Activated CD4-positive, CD25-positive, alpha-beta regulatory T cell (primary cell): ENCODE measurements at regions not wholly inside any gene's neighbourhood (a gene's known extent, or its start where the extent isn't known, plus 50 kb on each side); places are given as distances from the start of the nearest gene placed in this dataset.
"Not testable (repeated sequence)": the region's sequence is repeated elsewhere in the genome, so short reads cannot be mapped to it uniquely, and the experiment has no call there.

ENCODE experiments used
- DNase-seq, 4 experiments: peaks; one replicate each; lab custom pipeline; 2025; lab: John Stamatoyannopoulos, UW

DNA sequence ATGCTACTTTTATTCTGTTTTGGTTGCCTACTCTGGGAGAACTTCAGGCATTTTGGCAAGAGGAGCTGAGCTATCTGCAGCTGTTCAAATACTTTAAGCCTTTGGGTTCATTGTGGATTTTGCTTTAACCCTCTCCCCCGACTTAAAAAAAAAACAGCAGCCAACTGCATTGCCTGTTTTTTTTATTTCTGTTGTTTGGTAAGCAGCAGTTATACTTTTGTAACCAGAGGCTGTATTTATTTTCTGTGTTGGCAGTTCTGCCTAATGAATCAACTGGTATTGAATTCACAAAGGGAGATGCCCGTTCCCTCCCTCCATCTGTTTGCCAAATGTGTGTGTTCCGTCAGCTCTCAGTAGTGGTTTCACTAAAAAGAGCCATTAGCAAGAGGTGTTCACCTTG is 484.0 kb downstream of the UTRN start:
- no peak for DNase-seq

GRCh38 chr6:144776031-144776819 is 491.1 kb downstream of the UTRN start:
- DNase-seq: no peak

DNA sequence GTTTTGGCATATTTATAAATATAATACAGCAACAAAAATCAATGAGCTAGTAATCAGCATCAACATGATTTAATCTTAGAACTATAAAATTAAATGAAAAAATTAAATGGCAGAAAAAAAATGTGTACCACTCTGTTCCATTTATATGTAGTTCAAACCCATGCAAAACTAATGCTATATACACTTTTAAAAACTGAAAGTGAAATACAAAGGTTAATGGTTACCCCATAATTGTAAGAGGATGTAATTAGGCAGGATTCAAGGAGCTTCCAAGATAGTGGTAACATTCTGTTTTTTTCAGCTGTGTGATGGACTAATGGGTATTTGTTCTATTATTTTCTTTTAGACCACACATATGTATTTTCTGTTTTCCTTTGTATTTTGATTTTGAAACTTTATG is 492.1 kb downstream of the UTRN start:
- no peak for DNase-seq

- no peak for DNase-seq
Measured at GRCh38 chr6:144778056-144778455, 492.9 kb downstream of the UTRN start.

- DNase-seq: no peak
Measured at GRCh38 chr6:144778773-144779492, 493.8 kb downstream of the UTRN start.

- DNase-seq: no peak
Measured at GRCh38 chr6:144781836-144782235, 496.7 kb downstream of the UTRN start.

- no peak for DNase-seq
Measured at GRCh38 chr6:144782634-144783033, 497.5 kb downstream of the UTRN start.

GRCh38 chr6:144785056-144785455 is 499.9 kb downstream of the UTRN start:
- no peak for DNase-seq

- no peak for DNase-seq
Measured at GRCh38 chr6:144786825-144787224, 501.7 kb downstream of the UTRN start.

GRCh38 chr6:144793744-144794143 is 508.6 kb downstream of the UTRN start:
- DNase-seq: no peak

DNA sequence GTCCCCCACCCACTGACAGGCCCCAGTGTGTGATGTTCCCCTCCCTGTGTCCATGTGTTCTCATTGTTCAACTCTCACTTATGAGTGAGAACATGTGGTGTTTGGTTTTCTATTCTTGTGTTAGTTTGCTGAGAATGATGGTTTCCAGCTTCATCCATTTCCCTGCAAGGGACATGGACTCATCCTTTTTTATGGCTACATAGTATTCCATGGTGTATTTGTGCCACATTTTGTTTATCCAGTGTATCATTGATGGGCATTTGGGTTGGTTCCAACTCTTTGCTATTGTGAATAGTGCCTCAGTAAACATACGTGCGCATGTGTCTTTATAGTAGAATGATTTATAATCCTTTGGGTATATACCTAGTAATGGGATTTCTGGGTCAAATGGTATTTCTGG is 509.9 kb downstream of the UTRN start:
- not testable (repeated sequence) for DNase-seq

DNA sequence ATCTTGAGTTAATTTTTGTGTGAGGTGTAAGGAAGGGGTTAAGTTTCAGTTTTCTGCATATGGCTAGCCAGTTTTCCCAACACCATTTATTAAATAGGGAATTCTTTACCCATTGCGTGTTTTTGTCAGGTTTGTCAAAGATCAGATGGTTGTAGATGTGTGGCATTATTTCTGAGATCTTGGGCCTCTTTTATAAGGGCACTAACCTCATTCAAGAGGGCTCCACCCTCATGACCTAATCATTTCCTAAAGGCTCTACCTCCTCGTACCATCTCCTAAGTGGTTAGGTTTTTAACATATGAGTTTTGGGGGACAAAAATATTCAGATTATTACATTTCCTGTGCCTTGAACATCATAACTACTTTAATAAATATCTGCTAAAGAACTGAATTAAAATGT is 510.9 kb downstream of the UTRN start:
- DNase-seq: no peak

DNA sequence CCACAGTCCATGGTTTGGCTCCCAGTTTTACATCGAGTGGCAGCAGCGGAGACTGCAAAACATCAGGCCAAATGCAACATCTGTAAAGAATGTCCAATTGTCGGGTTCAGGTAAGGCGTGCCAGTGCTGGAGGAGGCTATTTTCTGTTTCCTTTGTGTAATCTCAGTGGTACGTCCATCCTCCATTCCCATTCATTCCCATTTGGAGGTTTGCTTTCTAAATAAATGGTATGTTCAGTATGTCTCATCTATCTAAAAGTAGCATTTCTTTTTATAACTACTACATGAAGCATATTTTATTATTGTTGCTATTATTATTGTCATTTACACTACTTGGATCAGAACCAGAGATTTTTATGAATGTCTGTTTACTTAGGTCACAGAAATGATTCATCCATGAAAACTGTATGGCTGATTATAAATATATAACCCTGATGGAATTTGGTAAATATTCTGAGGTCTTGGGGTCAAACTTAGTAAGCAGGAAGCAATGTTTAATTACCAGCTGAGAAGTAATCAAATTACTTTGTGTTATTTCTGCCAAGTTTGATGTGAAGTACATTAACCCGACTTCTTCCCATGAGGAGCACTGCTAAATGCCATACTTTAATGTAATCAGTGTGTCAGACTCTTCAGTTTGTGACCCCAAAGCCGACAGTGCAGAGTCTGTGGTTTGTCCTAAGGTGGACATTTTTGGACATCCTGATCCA is 512.9 kb downstream of the UTRN start:
- no peak for DNase-seq

GRCh38 chr6:144804246-144804790 is 519.2 kb downstream of the UTRN start:
- no peak for DNase-seq

DNA sequence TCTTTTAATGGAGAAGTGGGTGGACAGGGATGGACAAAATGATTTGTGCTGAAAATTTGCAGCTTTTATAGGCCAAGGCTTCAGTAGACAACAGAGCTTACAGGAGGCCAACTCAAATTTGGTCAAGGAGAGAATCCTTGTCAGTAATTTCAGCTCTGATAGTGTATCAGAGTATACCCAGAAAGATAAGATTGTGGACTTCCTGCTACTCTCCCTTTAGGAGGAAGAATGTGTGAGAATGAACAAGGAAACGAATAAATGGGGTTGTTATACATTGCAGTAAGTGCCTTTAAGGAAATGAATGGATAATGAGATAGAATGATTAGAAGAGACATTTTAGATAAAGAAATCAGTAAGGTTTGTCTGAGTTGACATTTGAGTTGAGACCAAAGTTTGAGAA is 519.9 kb downstream of the UTRN start:
- no peak for DNase-seq

DNA sequence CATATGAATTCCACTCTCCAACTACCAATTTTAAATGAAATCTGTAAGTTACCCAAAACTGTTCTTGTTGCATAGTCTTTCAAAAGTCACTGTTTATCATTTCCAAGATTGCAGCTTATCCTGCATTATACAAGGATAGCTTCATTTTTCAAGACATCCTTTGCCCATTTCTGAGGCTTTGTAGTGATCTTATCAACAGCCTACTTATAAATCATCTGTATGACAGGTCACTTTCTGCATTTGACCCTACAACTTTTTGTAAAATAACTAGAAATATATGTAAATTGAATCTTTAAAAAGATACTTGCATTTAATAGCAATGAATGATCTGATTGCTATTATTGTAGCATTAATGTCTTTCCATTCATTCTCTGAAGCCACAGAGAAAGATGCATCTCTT is 521.1 kb downstream of the UTRN start:
- DNase-seq: no peak

DNA sequence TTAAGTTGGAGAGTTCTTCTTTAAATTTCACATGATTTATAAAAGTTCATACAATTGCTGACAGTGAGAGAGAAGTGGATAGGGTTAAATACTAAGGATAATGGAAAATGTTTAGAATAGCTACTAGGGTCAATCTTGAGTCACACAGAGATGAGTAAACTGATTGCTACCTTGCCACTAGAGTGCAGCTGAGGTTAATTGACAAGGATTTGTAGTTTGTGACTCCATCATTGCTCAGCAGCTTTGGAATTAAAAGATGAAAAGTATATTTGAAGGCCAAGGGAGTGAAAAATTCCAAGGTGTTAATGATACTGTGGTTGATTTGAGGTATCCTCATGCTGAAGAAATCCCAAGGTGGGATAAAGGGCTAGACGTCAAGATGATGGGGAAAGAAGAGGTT is 524.0 kb downstream of the UTRN start:
- DNase-seq: no peak

- DNase-seq: no peak
Measured at GRCh38 chr6:144809969-144810368, 524.8 kb downstream of the UTRN start.

GRCh38 chr6:144811140-144811539 is 526.0 kb downstream of the UTRN start:
- no peak for DNase-seq

DNA sequence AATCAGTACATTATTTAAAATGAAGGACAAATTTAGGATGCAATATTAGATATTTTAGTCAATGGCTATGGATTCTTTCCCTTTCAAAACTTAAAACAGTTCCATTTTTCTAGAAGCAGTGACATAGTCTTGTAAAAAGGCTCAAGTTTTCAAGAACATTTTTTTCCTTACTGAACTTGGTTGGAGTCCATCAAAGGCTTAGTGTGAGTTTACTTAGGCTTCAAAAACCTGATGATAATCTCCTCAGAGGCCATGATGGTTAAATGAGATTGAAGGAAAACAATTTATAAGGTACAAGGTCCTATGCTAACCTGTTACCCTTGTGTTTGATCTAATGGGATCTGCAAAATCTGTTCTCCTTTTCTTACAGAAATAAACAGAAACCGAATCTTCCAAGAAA is 531.8 kb downstream of the UTRN start:
- no peak for DNase-seq

DNA sequence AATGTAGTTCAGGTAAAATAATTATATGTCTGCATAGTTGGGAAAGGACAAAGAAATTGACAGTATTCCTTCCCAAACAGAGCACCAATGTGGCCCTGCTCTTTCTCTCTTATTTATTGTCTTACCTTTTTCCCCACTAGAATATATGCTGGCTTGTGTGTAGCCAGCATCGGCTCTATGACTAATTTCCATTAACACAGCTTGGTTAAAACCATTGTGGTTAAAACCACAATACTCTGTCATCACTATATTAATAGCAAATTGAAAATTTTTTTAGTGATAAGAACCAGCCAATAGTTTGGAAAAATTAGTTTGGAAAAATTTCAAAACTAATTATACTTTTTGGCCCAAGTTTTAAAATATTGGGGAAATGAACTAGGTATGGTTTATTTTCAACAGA is 535.1 kb downstream of the UTRN start:
- DNase-seq: no peak

GRCh38 chr6:144823131-144823530 is 538.0 kb downstream of the UTRN start:
- DNase-seq: no peak

DNA sequence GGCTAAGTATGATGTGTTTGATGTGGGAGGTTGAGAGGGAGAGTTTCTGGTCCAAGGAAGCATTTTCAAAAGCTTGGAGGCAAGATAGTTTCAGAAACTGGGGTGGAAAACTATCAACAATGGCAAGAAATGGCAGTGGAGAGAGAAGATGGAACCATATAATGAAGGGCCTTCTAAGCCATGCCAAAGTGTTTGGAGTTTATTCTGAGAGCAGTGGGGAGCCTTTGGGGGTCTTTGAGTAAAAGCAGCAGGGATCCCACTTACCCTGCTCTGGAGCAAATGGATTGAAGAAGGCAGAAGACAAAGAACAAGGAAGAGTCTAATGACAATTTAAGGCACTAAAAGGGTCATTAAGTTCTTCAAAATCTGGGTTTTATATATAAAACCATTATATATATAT is 538.9 kb downstream of the UTRN start:
- no peak for DNase-seq
